A673 (cell line): ENCODE measurements at regions not wholly inside any gene's neighbourhood (a gene's known extent, or its start where the extent isn't known, plus 50 kb on each side); places are given as distances from the start of the nearest gene placed in this dataset.

Experiments
- BruUV-seq: library from RNA; stranded (reverse); fragments of 400-500 nt; replicated peaks from 2 replicates; lab custom pipeline; 2021; lab: Mats Ljungman, UMichigan
- CTCF ChIA-PET: fragments of 300-600 bp; sonication (Branson Sonifier 250); formaldehyde crosslinking; loops from one replicate; lab custom pipeline; 2022; ENCODE audit warnings: antibody characterized with exemption; lab: Charles Lee
- POLR2A ChIA-PET: fragments of 300-600 bp; sonication (Branson Sonifier 250); formaldehyde crosslinking; loops from one replicate; lab custom pipeline; 2022; ENCODE audit warnings: antibody characterized with exemption; ENCODE audit not compliant: low non-redundant PET; lab: Charles Lee
- DNase-seq: peaks from one replicate; pipeline ENCODE4 v3.0.0-alpha.2; 2015; ENCODE audit warnings: low spot score
- H3K27ac ChIP-seq: fragments of 200-600 bp; sonication (generic); 2 replicates; pipeline ENCODE4 v1.5.1; 2016; ENCODE audit warnings: mixed run types, low read depth, mild to moderate bottlenecking, mixed read lengths, antibody characterized with exemption, low read length; ENCODE audit not compliant: poor library complexity, severe bottlenecking
- H3K27me3 ChIP-seq: fragments of 200-600 bp; sonication (generic); replicated peaks from 2 replicates; pipeline ENCODE4 v1.6.1; 2017; ENCODE audit warnings: mixed run types, low read depth, mild to moderate bottlenecking, mixed read lengths, antibody characterized with exemption, low read length; ENCODE audit not compliant: insufficient read depth, poor library complexity
- H3K36me3 ChIP-seq: fragments of 200-600 bp; sonication (generic); 2 replicates; pipeline ENCODE4 v1.6.1; 2016; ENCODE audit warnings: mixed run types, mild to moderate bottlenecking, mixed read lengths, antibody characterized with exemption, low read length; ENCODE audit not compliant: insufficient read depth, poor library complexity, severe bottlenecking
- H3K4me1 ChIP-seq: fragments of 200-600 bp; sonication (generic); 2 replicates; pipeline ENCODE4 v1.6.1; 2017; ENCODE audit warnings: mixed run types, mild to moderate bottlenecking, mixed read lengths, antibody characterized with exemption, low read length; ENCODE audit not compliant: insufficient read depth, poor library complexity, severe bottlenecking
- H3K4me3 ChIP-seq: fragments of 200-600 bp; sonication (generic); 2 replicates; pipeline ENCODE4 v1.5.1; 2016; ENCODE audit warnings: low read depth, mixed run types, mild to moderate bottlenecking, mixed read lengths, low read length; ENCODE audit not compliant: poor library complexity, severe bottlenecking
- H3K9me3 ChIP-seq: fragments of 200-600 bp; sonication (generic); 2 replicates; pipeline ENCODE4 v1.6.1; 2016; ENCODE audit warnings: mixed run types, low read depth, mild to moderate bottlenecking, mixed read lengths, antibody characterized with exemption, low read length; ENCODE audit not compliant: poor library complexity, severe bottlenecking
- CTCF ChIP-seq: fragments of 300-800, 200-600 bp; sonication (generic); conservative IDR thresholded peaks from 2 replicates; pipeline ENCODE4 v1.5.1; 2017; ENCODE audit warnings: low read depth, mild to moderate bottlenecking, antibody characterized with exemption, low read length, moderate library complexity, mixed read lengths
- EZH2 ChIP-seq: fragments of 200-600 bp; sonication (generic); IDR thresholded peaks from 2 replicates; pipeline ENCODE4 v1.6.1; 2017; ENCODE audit warnings: borderline replicate concordance, low read depth, mild to moderate bottlenecking, mixed read lengths, antibody characterized with exemption, low read length; ENCODE audit not compliant: poor library complexity, severe bottlenecking
- intact Hi-C: fragments of 100-400 bp; cut with micrococcal nuclease; formaldehyde crosslinking; loops from one replicate; pipeline ENCODE4 v1.10.0; 2022; ENCODE audit not compliant: unreplicated experiment

GRCh38 chr11:107271425-107271824 is 186.2 kb downstream of the CWF19L2 start:
- H3K27ac ChIP-seq, result no peak overlapping the region
- DNase-seq, result no peak
- H3K4me1 ChIP-seq, result no peaks in the 10 kb centered on the region
- H3K4me3 ChIP-seq, result no peak overlapping the region
- ChIA-PET POLR2A (no interaction called here), CTCF (no interaction called here)
- intact Hi-C loops, result no loop called here
- no peaks in the 10 kb centered on the region for H3K36me3 ChIP-seq
- TF ChIP-seq EZH2 (no peak), CTCF (no peak)
- no peaks in the 10 kb centered on the region for H3K9me3 ChIP-seq
- BruUV-seq, result no TSS peak
- peaks cover 5% of the 10 kb centered on the region for H3K27me3 ChIP-seq

- Histone ChIP-seq H3K4me1 (no peaks in the 10 kb centered on the region), H3K36me3 (no peaks in the 10 kb centered on the region), H3K27me3 (peaks cover 5% of the 10 kb centered on the region), H3K9me3 (no peaks in the 10 kb centered on the region), H3K4me3 (no peak overlapping the region), H3K27ac (no peak overlapping the region)
- no TSS peak for BruUV-seq
- no peak for DNase-seq
- TF ChIP-seq CTCF (no peak), EZH2 (no peak)
- intact Hi-C loops, result no loop called here
- ChIA-PET POLR2A (no interaction called here), CTCF (no interaction called here)
These were observed 188.6 kb downstream of the CWF19L2 start for GRCh38 chr11:107268977-107269376.

GRCh38 chr11:107266455-107266854 is 191.2 kb downstream of the CWF19L2 start:
- no TSS peak for BruUV-seq
- POLR2A ChIA-PET, result no interaction called here
- intact Hi-C loops, result no loop called here
- Histone ChIP-seq H3K27me3 (peaks cover 5% of the 10 kb centered on the region), H3K4me1 (no peaks in the 10 kb centered on the region), H3K36me3 (no peaks in the 10 kb centered on the region), H3K27ac (no peak overlapping the region), H3K4me3 (no peak overlapping the region), H3K9me3 (no peaks in the 10 kb centered on the region)
- CTCF ChIA-PET, result no interaction called here
- TF ChIP-seq CTCF, result no peak
- no peak for TF ChIP-seq EZH2
- no peak for DNase-seq
